ENCODE measurements at regions not wholly inside any gene's neighbourhood (a gene's known extent, or its start where the extent isn't known, plus 50 kb on each side); places are given as distances from the start of the nearest gene placed in this dataset.
A peak's percentile ranks its signal among the peaks of the same experiment; 100 is the strongest.

DNA sequence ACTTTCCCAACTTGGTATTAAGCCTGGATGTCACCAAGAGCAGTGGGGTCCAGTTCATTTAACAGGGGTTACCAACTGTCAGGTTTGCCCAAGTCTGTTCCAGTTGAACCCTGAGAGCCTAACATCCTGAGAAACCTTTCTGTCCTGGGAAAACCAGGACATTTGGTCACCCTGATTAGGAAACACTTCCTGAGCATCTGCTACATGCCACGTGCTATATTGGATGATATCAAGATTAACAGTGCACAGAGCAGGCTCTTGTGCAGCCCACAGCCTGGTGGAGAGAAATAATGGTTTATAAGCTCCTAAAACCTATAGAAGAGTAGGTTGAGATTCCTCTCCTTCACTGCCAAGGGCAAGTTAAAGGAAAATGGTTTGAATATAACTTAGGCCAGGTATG, 102.9 kb upstream of the RAD23B start:
- H3K56ac ChIP-seq (replicated peaks; ENCODE audit: insufficient read length, low read depth, low read length) = no peak overlapping the region
- H3K18ac ChIP-seq (ENCODE audit: extremely low read depth, low read length) = no peak overlapping the region
- no peak overlapping the region for H3K23ac ChIP-seq (ENCODE audit: insufficient read length)
- FAIRE-seq (no peak), DNase-seq (ENCODE audit: low read depth in 1 of 2, low spot score in 2 of 2) (no peak)
- H3K79me2 ChIP-seq (ENCODE audit: control insufficient read depth in 1 of 2, insufficient read depth in 2 of 2, low read length in 2 of 2) = no peaks in the 10 kb centered on the region
- H3K4me3 ChIP-seq (ENCODE audit: extremely low read depth in 1 of 4, insufficient read depth in 2 of 4, low read depth in 3 of 4, low read length in 4 of 4) = no peak overlapping the region
- 69% methylated on average over 1 of the region's 1 CpG; no CpG with 5 or more reads in 1 of the 2 experiments for WGBS, 2 experiments (ENCODE audit: extremely low coverage in 1 of 2, insufficient coverage in 1 of 2, insufficient read length in 1 of 2, insufficient replicate concordance in 2 of 2, low coverage in 1 of 2, low lambda C conversion rate in 2 of 2, missing lambda C conversion rate in 1 of 2)
- ChIA-PET CTCF (ENCODE audit: partially characterized antibody) (interaction anchor here (0.6 to 1.8 kb wide), 3 partner anchors 13 to 1333 kb away, joined by 3 to 5 read pairs (median 4); no protein-coding TSS in a partner anchor), POLR2A (ENCODE audit: partially characterized antibody) (interaction anchor here (0.6 kb wide), 1 partner anchor 30 kb away, joined by 3 read pairs; no protein-coding TSS in a partner anchor)
- H4K5ac ChIP-seq (ENCODE audit: insufficient read length, low read depth, low read length) = no peak overlapping the region
- no peak overlapping the region for H3K27ac ChIP-seq (ENCODE audit: low read depth, low read length)
- no peaks in the 10 kb centered on the region for H3K27me3 ChIP-seq (replicated peaks in 1 of 4; ENCODE audit: control insufficient read depth in 3 of 4, extremely low read depth in 1 of 4, insufficient read depth in 3 of 4, low read length in 3 of 4)
- H2BK12ac ChIP-seq (ENCODE audit: low read depth, low read length) = no peak overlapping the region
- no peak overlapping the region for H2AFZ ChIP-seq (ENCODE audit: low read length)
- no peak overlapping the region for H4K8ac ChIP-seq (ENCODE audit: extremely low read depth, insufficient read depth, low read length)
- no peak overlapping the region for H2AK5ac ChIP-seq (ENCODE audit: low read depth, low read length)
- H2BK15ac ChIP-seq (ENCODE audit: low read length) = 0 out of 2 replicates have a peak overlapping the region, but pooled peaks have one; percentile 29
- H4K91ac ChIP-seq (replicated peaks; ENCODE audit: insufficient read length, low read length) = no peak overlapping the region
- no peak overlapping the region for H3K4me2 ChIP-seq (ENCODE audit: insufficient read depth in 1 of 2, low read depth in 2 of 2, low read length in 2 of 2)
- H3K4ac ChIP-seq (replicated peaks; ENCODE audit: insufficient read length, low read depth, low read length) = no peak overlapping the region
- TF ChIP-seq ZNF274 (IDR thresholded peaks at IDR 0.05; ENCODE audit: borderline replicate concordance, extremely low read depth, low read length) (no peak), POLR2A (IDR thresholded peaks at IDR 0.05; ENCODE audit: control extremely low read depth in 1 of 2, low read depth in 2 of 2, low read length in 2 of 2) (no peak)
- H3K9ac ChIP-seq (replicated peaks in 1 of 4; ENCODE audit: extremely low read depth in 1 of 4, low read depth in 3 of 4, low read length in 3 of 4) = no peak overlapping the region
- no peaks in the 10 kb centered on the region for H3K36me3 ChIP-seq (ENCODE audit: control insufficient read depth in 2 of 4, insufficient read depth in 4 of 4, low read length in 3 of 4)
- 0 out of 2 replicates have a peak overlapping the region, but pooled peaks have one; percentile 61 for H2BK20ac ChIP-seq (ENCODE audit: low read length)
- no peak overlapping the region for H2BK120ac ChIP-seq (replicated peaks; ENCODE audit: low read depth, low read length)
- H2BK5ac ChIP-seq (ENCODE audit: low read depth, low read length) = no peak overlapping the region
- H3K9me3 ChIP-seq (ENCODE audit: insufficient read depth in 2 of 2, low read depth in 1 of 2, low read length in 1 of 2) = no peaks in the 10 kb centered on the region
- H3K23me2 ChIP-seq (ENCODE audit: low read depth, low read length) = no peaks in the 10 kb centered on the region
- no peak overlapping the region for H3K14ac ChIP-seq (ENCODE audit: insufficient read length)
- H3K79me1 ChIP-seq (ENCODE audit: low read depth, low read length) = no peaks in the 10 kb centered on the region
- peaks cover 0 to 6% (median under 1%) of the 10 kb centered on the region in 4 experiments; a peak in 1 of 7 replicates for H3K4me1 ChIP-seq (replicated peaks in 1 of 4; ENCODE audit: control insufficient read depth in 3 of 4, insufficient read depth in 4 of 4, low read length in 3 of 4)
- H4K20me1 ChIP-seq (replicated peaks in 1 of 2; ENCODE audit: control insufficient read depth in 1 of 2, insufficient read depth in 2 of 2, low read length in 2 of 2) = no peaks in the 10 kb centered on the region
